COR-L47 (cell line): ENCODE measurements at regions not wholly inside any gene's neighbourhood (a gene's known extent, or its start where the extent isn't known, plus 50 kb on each side); places are given as distances from the start of the nearest gene placed in this dataset.

ENCODE experiments used
- DNase-seq: peaks from one replicate; lab custom pipeline; 2025; lab: John Stamatoyannopoulos, UW

- DNase-seq, result no peak
Observed at GRCh38 chr6:120077489-120077888, 727.9 kb upstream of the MAN1A1 start.

GRCh38 chr6:120058410-120058809 is 708.8 kb upstream of the MAN1A1 start:
- DNase-seq, result no peak

- DNase-seq, result no peak
Observed at GRCh38 chr6:120056085-120056484, 706.5 kb upstream of the MAN1A1 start.

GRCh38 chr6:120055071-120055470 is 705.5 kb upstream of the MAN1A1 start:
- no peak for DNase-seq

- no peak for DNase-seq
Observed at GRCh38 chr6:120039664-120040063, 690.1 kb upstream of the MAN1A1 start.

- no peak for DNase-seq
Observed at GRCh38 chr6:120031837-120032236, 682.3 kb upstream of the MAN1A1 start.

GRCh38 chr6:120026791-120027190 is 677.2 kb upstream of the MAN1A1 start:
- DNase-seq, result no peak

GRCh38 chr6:120010075-120010474 is 660.5 kb upstream of the MAN1A1 start:
- DNase-seq, result no peak

- DNase-seq, result no peak
Observed at GRCh38 chr6:120005292-120005976, 655.9 kb upstream of the MAN1A1 start.

GRCh38 chr6:119986934-119987549 is 637.5 kb upstream of the MAN1A1 start:
- no peak for DNase-seq

- no peak for DNase-seq
Observed at GRCh38 chr6:119985952-119986736, 636.6 kb upstream of the MAN1A1 start.

GRCh38 chr6:119980802-119981201 is 631.2 kb upstream of the MAN1A1 start:
- no peak for DNase-seq

GRCh38 chr6:119979862-119980261 is 630.3 kb upstream of the MAN1A1 start:
- no peak for DNase-seq

- DNase-seq, result no peak
Observed at GRCh38 chr6:119978274-119978889, 628.8 kb upstream of the MAN1A1 start.

GRCh38 chr6:119974430-119975159 is 625.0 kb upstream of the MAN1A1 start:
- DNase-seq, result no peak

- no peak for DNase-seq
Observed at GRCh38 chr6:119966484-119966883, 616.9 kb upstream of the MAN1A1 start.

- DNase-seq, result no peak
Observed at GRCh38 chr6:119965900-119966299, 616.3 kb upstream of the MAN1A1 start.

- no peak for DNase-seq
Observed at GRCh38 chr6:119965008-119965407, 615.4 kb upstream of the MAN1A1 start.

GRCh38 chr6:119962505-119962904 is 612.9 kb upstream of the MAN1A1 start:
- DNase-seq, result no peak

- no peak for DNase-seq
Observed at GRCh38 chr6:119961450-119961849, 611.9 kb upstream of the MAN1A1 start.

- no peak for DNase-seq
Observed at GRCh38 chr6:119960456-119960855, 610.9 kb upstream of the MAN1A1 start.

GRCh38 chr6:119960036-119960435 is 610.5 kb upstream of the MAN1A1 start:
- no peak for DNase-seq
